Fibroblast of the aortic adventitia (primary cell): ENCODE measurements at regions not wholly inside any gene's neighbourhood (a gene's known extent, or its start where the extent isn't known, plus 50 kb on each side); places are given as distances from the start of the nearest gene placed in this dataset.
"Not testable (repeated sequence)": the region's sequence is repeated elsewhere in the genome, so short reads cannot be mapped to it uniquely, and the experiment has no call there.

Experiments used
- DNase-seq: peaks from one replicate; pipeline ENCODE4 v3.0.0-alpha.2; 2010; ENCODE audit warnings: low read depth
- H3K4me3 ChIP-seq: 2 replicates; pipeline ENCODE4 v1.5.1; 2011; ENCODE audit warnings: low read depth, mild to moderate bottlenecking, control low read depth, low read length, moderate library complexity
- TF ChIP-seq, protein P1 (sequence below): IDR thresholded peaks from 2 replicates; pipeline ENCODE4 v1.5.1; 2011; ENCODE audit warnings: mild to moderate bottlenecking, low read length, control low read depth, inconsistent platforms; ENCODE audit not compliant: insufficient read depth

DNA sequence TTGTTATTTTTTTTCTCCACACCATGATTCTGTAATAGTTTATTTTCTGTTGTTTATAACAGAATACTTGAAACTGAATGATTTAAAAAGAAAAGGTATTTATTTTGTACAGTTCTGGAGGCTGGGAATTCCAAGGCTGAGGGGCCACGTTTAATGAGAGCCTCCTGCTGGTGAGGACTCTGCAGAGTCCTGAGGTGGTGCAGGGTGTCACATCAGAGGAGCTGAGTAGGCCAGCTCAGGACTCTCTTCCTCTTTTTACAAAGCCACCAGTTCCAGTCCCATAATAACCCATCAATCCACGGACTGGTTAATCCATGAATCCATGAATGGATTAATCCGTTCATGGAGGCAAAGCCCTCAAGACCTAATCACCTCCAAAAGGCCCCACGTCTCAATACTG is 71.6 kb downstream of the TFAP2A start:
- no peak for DNase-seq
- no peak overlapping the region for H3K4me3 ChIP-seq
- TF ChIP-seq, protein P1, sequence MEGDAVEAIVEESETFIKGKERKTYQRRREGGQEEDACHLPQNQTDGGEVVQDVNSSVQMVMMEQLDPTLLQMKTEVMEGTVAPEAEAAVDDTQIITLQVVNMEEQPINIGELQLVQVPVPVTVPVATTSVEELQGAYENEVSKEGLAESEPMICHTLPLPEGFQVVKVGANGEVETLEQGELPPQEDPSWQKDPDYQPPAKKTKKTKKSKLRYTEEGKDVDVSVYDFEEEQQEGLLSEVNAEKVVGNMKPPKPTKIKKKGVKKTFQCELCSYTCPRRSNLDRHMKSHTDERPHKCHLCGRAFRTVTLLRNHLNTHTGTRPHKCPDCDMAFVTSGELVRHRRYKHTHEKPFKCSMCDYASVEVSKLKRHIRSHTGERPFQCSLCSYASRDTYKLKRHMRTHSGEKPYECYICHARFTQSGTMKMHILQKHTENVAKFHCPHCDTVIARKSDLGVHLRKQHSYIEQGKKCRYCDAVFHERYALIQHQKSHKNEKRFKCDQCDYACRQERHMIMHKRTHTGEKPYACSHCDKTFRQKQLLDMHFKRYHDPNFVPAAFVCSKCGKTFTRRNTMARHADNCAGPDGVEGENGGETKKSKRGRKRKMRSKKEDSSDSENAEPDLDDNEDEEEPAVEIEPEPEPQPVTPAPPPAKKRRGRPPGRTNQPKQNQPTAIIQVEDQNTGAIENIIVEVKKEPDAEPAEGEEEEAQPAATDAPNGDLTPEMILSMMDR, result no peak

GRCh38 chr6:10341605-10342004 is 73.3 kb downstream of the TFAP2A start:
- H3K4me3 ChIP-seq, result no peak overlapping the region
- TF ChIP-seq, protein P1, result no peak
- DNase-seq, result no peak

DNA sequence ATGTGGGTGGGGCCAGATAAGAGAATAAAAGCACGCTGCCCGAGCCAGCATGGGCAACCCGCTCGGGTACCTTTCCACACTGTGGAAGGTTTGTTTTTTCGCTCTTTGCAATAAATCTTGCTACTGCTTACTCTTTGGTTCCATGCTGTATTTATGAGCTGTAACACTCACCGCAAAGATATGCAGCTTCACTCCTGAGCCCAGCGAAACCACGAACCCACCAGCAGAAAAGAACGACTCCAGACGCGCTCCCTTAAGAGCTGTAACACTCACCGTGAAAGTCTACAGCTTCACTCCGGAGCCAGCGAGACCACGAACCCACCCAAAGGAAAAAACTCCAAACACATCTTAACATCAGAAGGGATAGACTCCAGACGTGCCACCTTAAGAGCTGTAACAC is 76.7 kb downstream of the TFAP2A start:
- H3K4me3 ChIP-seq, result no peak overlapping the region
- DNase-seq, result no peak
- TF ChIP-seq, protein P1, result no peak

GRCh38 chr6:10337376-10337775 is 77.5 kb downstream of the TFAP2A start:
- not testable (repeated sequence) for DNase-seq, H3K4me3 ChIP-seq

DNA sequence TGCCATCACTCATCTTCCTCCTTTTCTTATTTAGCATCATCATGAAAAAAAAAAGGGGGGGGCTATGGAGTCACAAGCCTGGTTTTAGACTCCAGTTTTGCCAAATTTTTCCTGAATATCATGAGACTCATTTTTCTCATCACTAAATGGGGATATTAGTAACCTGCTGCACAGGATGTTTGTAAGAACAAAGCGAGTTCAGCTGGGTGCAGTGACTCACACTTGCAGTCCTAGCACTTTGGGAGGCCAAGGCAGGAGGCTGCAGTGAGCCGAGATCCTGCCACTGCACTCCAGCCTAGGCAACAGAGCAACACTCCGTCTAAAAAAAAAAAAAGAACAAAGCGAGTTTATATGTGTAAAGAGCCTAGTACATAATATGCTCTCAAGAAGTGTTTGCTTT is 82.8 kb downstream of the TFAP2A start:
- no peak for DNase-seq
- TF ChIP-seq, protein P1, result no peak
- H3K4me3 ChIP-seq, result no peak overlapping the region

DNA sequence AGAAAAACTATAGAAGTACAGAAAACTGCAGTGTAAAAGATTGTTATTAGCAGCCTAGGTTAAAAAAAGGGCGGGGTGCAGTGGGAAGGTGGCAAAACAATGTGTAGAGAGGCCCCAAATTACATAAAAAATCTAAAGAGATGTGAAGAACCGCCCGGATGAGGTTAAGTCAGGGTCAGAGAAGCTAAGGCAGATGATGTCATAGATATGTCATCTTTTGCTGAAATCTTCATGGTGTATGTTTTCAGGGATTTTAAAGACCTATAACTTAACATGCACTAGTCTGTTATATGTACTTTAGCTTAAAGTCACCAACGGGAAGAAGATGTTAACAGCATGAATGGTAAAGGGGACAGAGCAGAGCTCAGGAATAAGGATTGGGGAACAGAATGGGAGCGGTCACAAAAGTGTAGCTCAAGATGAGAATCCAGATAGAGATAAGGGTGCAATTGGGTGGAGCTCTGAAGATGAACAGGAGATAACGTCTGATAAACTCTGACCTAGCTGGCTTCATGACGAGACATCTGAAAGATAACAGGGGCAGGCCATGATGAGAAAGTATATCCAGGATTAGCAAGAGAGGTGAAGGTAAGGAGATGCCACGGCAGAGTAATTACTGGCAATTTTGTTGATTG is 83.4 kb downstream of the TFAP2A start:
- no peak overlapping the region for H3K4me3 ChIP-seq
- TF ChIP-seq, protein P1, result no peak
- DNase-seq, result no peak

- no peak for DNase-seq
- TF ChIP-seq, protein P1, result no peak
- H3K4me3 ChIP-seq, result no peak overlapping the region
Measured at GRCh38 chr6:10330515-10330914, 84.4 kb downstream of the TFAP2A start.
